Neural cell (in vitro differentiated cells): ENCODE measurements at regions not wholly inside any gene's neighbourhood (a gene's known extent, or its start where the extent isn't known, plus 50 kb on each side); places are given as distances from the start of the nearest gene placed in this dataset.
"Not testable (repeated sequence)": the region's sequence is repeated elsewhere in the genome, so short reads cannot be mapped to it uniquely, and the experiment has no call there.

Source experiments
- H2AFZ ChIP-seq: fragments of 200-600, 300-800 bp; sonication (generic), shearing (Covaris generic); 2 replicates; pipeline ENCODE4 v1.6.0; 2014; ENCODE audit warnings: low read depth, mild to moderate bottlenecking, antibody characterized with exemption, low read length, moderate library complexity
- H3F3A ChIP-seq: fragments of 200-600 bp; shearing (Covaris generic); 2 replicates; pipeline ENCODE4 v1.6.1; 2016; ENCODE audit warnings: mild to moderate bottlenecking, moderate library complexity, mixed read lengths, antibody characterized with exemption, low read length; ENCODE audit not compliant: insufficient read depth, poor library complexity, severe bottlenecking
- H3K27ac ChIP-seq: fragments of 200-600, 300-800 bp; sonication (generic), shearing (Covaris generic); 2 replicates; pipeline ENCODE4 v1.5.1; 2014; ENCODE audit warnings: mild to moderate bottlenecking, low read length, moderate library complexity
- H3K27me3 ChIP-seq: fragments of 300-800, 200-600 bp; sonication (generic), shearing (Covaris generic); 2 replicates; pipeline ENCODE4 v1.6.0; 2014; ENCODE audit warnings: mild to moderate bottlenecking, low read depth, low read length, moderate library complexity; ENCODE audit not compliant: insufficient read depth
- H3K36me3 ChIP-seq: fragments of 300-800, 200-600 bp; sonication (generic), shearing (Covaris generic); 2 replicates; pipeline ENCODE4 v1.5.1; 2014; ENCODE audit warnings: mild to moderate bottlenecking, antibody characterized with exemption, low read length, moderate library complexity; ENCODE audit not compliant: insufficient read depth
- H3K4me2 ChIP-seq: fragments of 300-800, 200-600 bp; sonication (generic), shearing (Covaris generic); 2 replicates; pipeline ENCODE4 v1.6.0; 2014; ENCODE audit warnings: mild to moderate bottlenecking, low read length
- H3K4me3 ChIP-seq: fragments of 300-800, 200-600 bp; sonication (generic), shearing (Covaris generic); 2 replicates; pipeline ENCODE4 v1.5.1; 2014; ENCODE audit warnings: mild to moderate bottlenecking, low read length, moderate library complexity
- H3K79me2 ChIP-seq: fragments of 200-600 bp; shearing (Covaris generic); replicated peaks from 2 replicates; pipeline ENCODE4 v1.6.0; 2014; ENCODE audit warnings: mild to moderate bottlenecking, low read length, moderate library complexity; ENCODE audit not compliant: insufficient read depth
- H3K9ac ChIP-seq: fragments of 300-800, 200-600 bp; sonication (generic), shearing (Covaris generic); 2 replicates; pipeline ENCODE4 v1.6.1; 2016; ENCODE audit warnings: mild to moderate bottlenecking, low read length, mixed read lengths
- H3K9me2 ChIP-seq: fragments of 200-600 bp; shearing (Covaris generic); 2 replicates; pipeline ENCODE4 v1.6.1; 2016; ENCODE audit warnings: mild to moderate bottlenecking, low read length, mixed read lengths; ENCODE audit not compliant: insufficient read depth
- H3K9me3 ChIP-seq: fragments of 200-600, 300-800 bp; sonication (generic), shearing (Covaris generic); 2 replicates; pipeline ENCODE4 v1.6.1; 2016; ENCODE audit warnings: mild to moderate bottlenecking, mixed run types, low read length, moderate library complexity, mixed read lengths
- H4K20me1 ChIP-seq: fragments of 200-600 bp; shearing (Covaris generic); 2 replicates; pipeline ENCODE4 v1.6.1; 2016; ENCODE audit warnings: mild to moderate bottlenecking, mixed run types; ENCODE audit not compliant: insufficient read depth
- EP300 ChIP-seq: fragments of 450-650 bp; conservative IDR thresholded peaks from 2 replicates; pipeline ENCODE4 v1.6.1; 2014; ENCODE audit warnings: antibody characterized with exemption, mild to moderate bottlenecking, moderate library complexity; ENCODE audit not compliant: poor library complexity, severe bottlenecking
- EZH2 ChIP-seq: fragments of 200-600, 300-800 bp; shearing (Covaris generic), sonication (generic); IDR thresholded peaks from 2 replicates; pipeline ENCODE4 v1.6.1; 2014; ENCODE audit warnings: antibody characterized with exemption, low read length, borderline replicate concordance, mild to moderate bottlenecking; ENCODE audit not compliant: insufficient read depth, poor library complexity, severe bottlenecking
- MXI1 ChIP-seq: fragments of 450-650 bp; conservative IDR thresholded peaks from 2 replicates; pipeline ENCODE4 v1.6.1; 2014; ENCODE audit warnings: antibody characterized with exemption, mild to moderate bottlenecking; ENCODE audit not compliant: poor library complexity, severe bottlenecking
- POLR2AphosphoS5 ChIP-seq: IDR thresholded peaks from 2 replicates; pipeline ENCODE4 v1.6.1; 2012
- RAD21 ChIP-seq: fragments of 450-650 bp; conservative IDR thresholded peaks from 2 replicates; pipeline ENCODE4 v1.6.1; 2014; ENCODE audit warnings: antibody characterized with exemption, mild to moderate bottlenecking, moderate library complexity
- SMC3 ChIP-seq: fragments of 450-650 bp; conservative IDR thresholded peaks from 2 replicates; pipeline ENCODE4 v1.6.1; 2014; ENCODE audit warnings: antibody characterized with exemption, mild to moderate bottlenecking, moderate library complexity; ENCODE audit not compliant: poor library complexity
- TAF1 ChIP-seq: IDR thresholded peaks from 2 replicates; pipeline ENCODE4 v1.6.1; 2012; ENCODE audit warnings: low read depth
- TF ChIP-seq, protein P1 (sequence below): IDR thresholded peaks from 2 replicates; pipeline ENCODE4 v1.6.1; 2012; ENCODE audit warnings: borderline replicate concordance
- TF ChIP-seq, protein P2 (sequence below): fragments of 450-650 bp; IDR thresholded peaks from 2 replicates; pipeline ENCODE4 v1.5.1; 2014; ENCODE audit warnings: antibody characterized with exemption, mild to moderate bottlenecking, moderate library complexity; ENCODE audit not compliant: poor library complexity, severe bottlenecking

DNA sequence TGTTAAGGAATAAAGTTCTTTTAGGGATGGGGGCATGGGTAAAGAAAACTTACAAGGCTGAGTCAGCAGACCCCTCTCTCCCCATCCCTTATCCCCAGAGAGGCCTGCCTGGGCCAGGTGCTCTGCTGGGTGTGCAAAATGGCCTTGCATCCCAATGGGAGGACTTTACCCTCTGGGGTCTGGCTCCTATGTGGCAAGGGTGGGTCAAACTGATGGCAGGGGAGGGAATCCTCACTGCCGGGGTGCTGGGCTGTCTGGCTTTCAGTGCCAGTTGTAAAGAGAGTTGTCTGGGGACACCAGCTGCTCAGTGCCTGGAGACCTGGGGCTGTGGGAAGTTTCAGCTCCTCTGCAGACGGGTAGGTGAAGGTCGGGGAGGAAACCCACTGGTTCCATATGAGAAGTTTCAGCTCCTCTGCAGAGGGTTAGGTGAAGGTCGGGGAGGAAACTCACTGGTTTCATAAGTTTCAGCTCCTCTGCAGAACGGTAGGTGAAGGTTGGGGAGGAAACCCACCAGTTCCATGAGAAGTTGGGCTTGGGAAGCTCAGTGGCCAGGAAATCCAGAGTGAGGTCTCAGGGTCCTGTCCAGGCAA lies 127.2 kb upstream of the PODXL start:
- TF ChIP-seq EP300 (no peak), TAF1 (no peak), SMC3 (no peak), MXI1 (no peak), EZH2 (no peak), RAD21 (no peak), POLR2AphosphoS5 (no peak)
- TF ChIP-seq, protein P1, sequence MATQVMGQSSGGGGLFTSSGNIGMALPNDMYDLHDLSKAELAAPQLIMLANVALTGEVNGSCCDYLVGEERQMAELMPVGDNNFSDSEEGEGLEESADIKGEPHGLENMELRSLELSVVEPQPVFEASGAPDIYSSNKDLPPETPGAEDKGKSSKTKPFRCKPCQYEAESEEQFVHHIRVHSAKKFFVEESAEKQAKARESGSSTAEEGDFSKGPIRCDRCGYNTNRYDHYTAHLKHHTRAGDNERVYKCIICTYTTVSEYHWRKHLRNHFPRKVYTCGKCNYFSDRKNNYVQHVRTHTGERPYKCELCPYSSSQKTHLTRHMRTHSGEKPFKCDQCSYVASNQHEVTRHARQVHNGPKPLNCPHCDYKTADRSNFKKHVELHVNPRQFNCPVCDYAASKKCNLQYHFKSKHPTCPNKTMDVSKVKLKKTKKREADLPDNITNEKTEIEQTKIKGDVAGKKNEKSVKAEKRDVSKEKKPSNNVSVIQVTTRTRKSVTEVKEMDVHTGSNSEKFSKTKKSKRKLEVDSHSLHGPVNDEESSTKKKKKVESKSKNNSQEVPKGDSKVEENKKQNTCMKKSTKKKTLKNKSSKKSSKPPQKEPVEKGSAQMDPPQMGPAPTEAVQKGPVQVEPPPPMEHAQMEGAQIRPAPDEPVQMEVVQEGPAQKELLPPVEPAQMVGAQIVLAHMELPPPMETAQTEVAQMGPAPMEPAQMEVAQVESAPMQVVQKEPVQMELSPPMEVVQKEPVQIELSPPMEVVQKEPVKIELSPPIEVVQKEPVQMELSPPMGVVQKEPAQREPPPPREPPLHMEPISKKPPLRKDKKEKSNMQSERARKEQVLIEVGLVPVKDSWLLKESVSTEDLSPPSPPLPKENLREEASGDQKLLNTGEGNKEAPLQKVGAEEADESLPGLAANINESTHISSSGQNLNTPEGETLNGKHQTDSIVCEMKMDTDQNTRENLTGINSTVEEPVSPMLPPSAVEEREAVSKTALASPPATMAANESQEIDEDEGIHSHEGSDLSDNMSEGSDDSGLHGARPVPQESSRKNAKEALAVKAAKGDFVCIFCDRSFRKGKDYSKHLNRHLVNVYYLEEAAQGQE: no peak
- TF ChIP-seq, protein P2, sequence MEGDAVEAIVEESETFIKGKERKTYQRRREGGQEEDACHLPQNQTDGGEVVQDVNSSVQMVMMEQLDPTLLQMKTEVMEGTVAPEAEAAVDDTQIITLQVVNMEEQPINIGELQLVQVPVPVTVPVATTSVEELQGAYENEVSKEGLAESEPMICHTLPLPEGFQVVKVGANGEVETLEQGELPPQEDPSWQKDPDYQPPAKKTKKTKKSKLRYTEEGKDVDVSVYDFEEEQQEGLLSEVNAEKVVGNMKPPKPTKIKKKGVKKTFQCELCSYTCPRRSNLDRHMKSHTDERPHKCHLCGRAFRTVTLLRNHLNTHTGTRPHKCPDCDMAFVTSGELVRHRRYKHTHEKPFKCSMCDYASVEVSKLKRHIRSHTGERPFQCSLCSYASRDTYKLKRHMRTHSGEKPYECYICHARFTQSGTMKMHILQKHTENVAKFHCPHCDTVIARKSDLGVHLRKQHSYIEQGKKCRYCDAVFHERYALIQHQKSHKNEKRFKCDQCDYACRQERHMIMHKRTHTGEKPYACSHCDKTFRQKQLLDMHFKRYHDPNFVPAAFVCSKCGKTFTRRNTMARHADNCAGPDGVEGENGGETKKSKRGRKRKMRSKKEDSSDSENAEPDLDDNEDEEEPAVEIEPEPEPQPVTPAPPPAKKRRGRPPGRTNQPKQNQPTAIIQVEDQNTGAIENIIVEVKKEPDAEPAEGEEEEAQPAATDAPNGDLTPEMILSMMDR: no peak
- Histone ChIP-seq H3K9me3 (no peaks in the 10 kb centered on the region), H3K79me2 (no peaks in the 10 kb centered on the region), H4K20me1 (no peaks in the 10 kb centered on the region), H3K27ac (no peak overlapping the region), H3K36me3 (no peaks in the 10 kb centered on the region), H2AFZ (no peak overlapping the region), H3K4me3 (no peak overlapping the region), H3K9me2 (no peaks in the 10 kb centered on the region), H3K4me2 (no peak overlapping the region), H3K9ac (no peak overlapping the region), H3K27me3 (no peaks in the 10 kb centered on the region), H3F3A (no peaks in the 10 kb centered on the region)

DNA sequence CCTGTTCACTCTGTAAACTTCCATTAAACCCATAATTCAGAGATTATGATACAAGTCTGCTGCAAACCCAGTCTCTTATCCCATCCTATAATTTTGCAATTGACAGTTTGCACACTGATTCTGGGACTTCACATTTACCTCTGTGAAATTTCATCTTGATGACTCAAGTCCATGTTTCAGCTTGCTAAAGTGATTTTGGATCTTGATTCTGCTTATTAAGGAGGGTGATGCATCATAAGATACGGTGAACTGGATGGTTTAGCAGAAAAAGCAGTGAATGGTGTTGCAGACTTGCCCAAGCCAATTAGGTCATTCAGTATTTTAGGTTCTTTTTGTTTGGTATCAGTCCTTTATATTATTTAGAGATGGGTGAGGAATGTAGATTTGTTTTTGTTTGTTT lies 125.5 kb upstream of the PODXL start:
- no peak overlapping the region for H2AFZ ChIP-seq
- no peaks in the 10 kb centered on the region for H3K36me3 ChIP-seq
- no peak for TF ChIP-seq TAF1
- TF ChIP-seq MXI1: no peak
- TF ChIP-seq, protein P1: no peak
- TF ChIP-seq SMC3: no peak
- no peak for TF ChIP-seq EZH2
- TF ChIP-seq EP300: no peak
- TF ChIP-seq RAD21: no peak
- TF ChIP-seq, protein P2: no peak
- no peak for TF ChIP-seq POLR2AphosphoS5
- no peaks in the 10 kb centered on the region for H3K9me2 ChIP-seq
- H3F3A ChIP-seq: no peaks in the 10 kb centered on the region
- no peaks in the 10 kb centered on the region for H3K27me3 ChIP-seq
- no peaks in the 10 kb centered on the region for H3K79me2 ChIP-seq
- H3K4me3 ChIP-seq: no peak overlapping the region
- H3K27ac ChIP-seq: no peak overlapping the region
- H3K4me2 ChIP-seq: no peak overlapping the region
- no peak overlapping the region for H3K9ac ChIP-seq
- no peaks in the 10 kb centered on the region for H3K9me3 ChIP-seq
- no peaks in the 10 kb centered on the region for H4K20me1 ChIP-seq

DNA sequence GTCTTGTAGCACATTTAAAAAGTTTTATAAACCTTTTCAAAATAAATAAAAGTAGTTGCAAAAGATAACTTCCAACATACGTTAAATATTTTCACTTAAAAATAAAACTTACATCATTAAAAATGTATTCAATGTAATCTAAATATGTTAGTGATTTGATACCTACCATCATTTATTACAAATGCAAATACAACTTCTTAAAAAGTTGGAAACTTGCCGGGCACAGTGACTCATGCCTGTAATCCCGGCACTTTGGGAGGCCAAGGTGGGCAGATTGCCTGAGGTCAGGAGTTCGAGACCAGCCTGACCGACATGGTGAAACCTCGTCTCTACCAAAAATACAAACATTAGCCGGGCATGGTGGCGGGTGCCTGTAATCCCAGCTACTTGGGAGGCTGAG lies 122.6 kb upstream of the PODXL start:
- H3K36me3 ChIP-seq, H3K4me2 ChIP-seq, H3F3A ChIP-seq, H3K9me3 ChIP-seq, H3K79me2 ChIP-seq, H2AFZ ChIP-seq, H4K20me1 ChIP-seq, H3K4me3 ChIP-seq, H3K9me2 ChIP-seq, H3K27ac ChIP-seq, H3K27me3 ChIP-seq, H3K9ac ChIP-seq: not testable (repeated sequence)
